Osteoblast (primary cell): ENCODE measurements at regions not wholly inside any gene's neighbourhood (a gene's known extent, or its start where the extent isn't known, plus 50 kb on each side); places are given as distances from the start of the nearest gene placed in this dataset.
A peak's percentile ranks its signal among the peaks of the same experiment; 100 is the strongest.

Source experiments
- DNase-seq: peaks from one replicate; pipeline ENCODE4 v3.0.0; 2011; ENCODE audit warnings: low spot score, mixed read lengths; ENCODE audit not compliant: insufficient read length; ENCODE audit errors: missing footprints
- H2AFZ ChIP-seq: 2 replicates; pipeline ENCODE4 v1.6.0; 2011; ENCODE audit warnings: mild to moderate bottlenecking, low read length
- H3K27ac ChIP-seq: 2 replicates; pipeline ENCODE4 v1.5.1; 2011; ENCODE audit warnings: mild to moderate bottlenecking, low read depth, low read length, moderate library complexity
- H3K27me3 ChIP-seq: 2 replicates; pipeline ENCODE4 v1.6.0; 2012; ENCODE audit warnings: mild to moderate bottlenecking, control low read depth, inconsistent platforms, low read length, moderate library complexity; ENCODE audit not compliant: insufficient read depth
- H3K36me3 ChIP-seq: 2 replicates; pipeline ENCODE4 v1.5.1; 2011; ENCODE audit warnings: mild to moderate bottlenecking, low read length, control low read depth, moderate library complexity; ENCODE audit not compliant: insufficient read depth
- H3K4me1 ChIP-seq: 2 replicates; pipeline ENCODE4 v1.5.1; 2011; ENCODE audit warnings: mild to moderate bottlenecking, low read length, control low read depth, moderate library complexity; ENCODE audit not compliant: insufficient read depth
- H3K4me2 ChIP-seq: 2 replicates; pipeline ENCODE4 v1.6.0; 2011; ENCODE audit warnings: mild to moderate bottlenecking, low read length; ENCODE audit not compliant: insufficient read depth
- H3K4me3 ChIP-seq: fragments of 200-600 bp; sonication (generic); 3 replicates; pipeline ENCODE4 v1.5.1; 2012; ENCODE audit warnings: mild to moderate bottlenecking, low read length, inconsistent platforms; ENCODE audit not compliant: insufficient read depth
- H3K79me2 ChIP-seq: 2 replicates; pipeline ENCODE4 v1.6.0; 2012; ENCODE audit warnings: mild to moderate bottlenecking, low read length, control low read depth, inconsistent platforms; ENCODE audit not compliant: insufficient read depth
- H3K9me3 ChIP-seq: 2 replicates; pipeline ENCODE4 v1.5.1; 2011; ENCODE audit warnings: low read depth, low read length, control low read depth
- H4K20me1 ChIP-seq: 2 replicates; pipeline ENCODE4 v1.6.0; 2012; ENCODE audit warnings: mild to moderate bottlenecking, low read length, control low read depth; ENCODE audit not compliant: insufficient read depth
- TF ChIP-seq, protein P1 (sequence below): IDR thresholded peaks from 2 replicates; pipeline ENCODE4 v1.5.1; 2011; ENCODE audit warnings: mild to moderate bottlenecking, low read depth, low read length, moderate library complexity; ENCODE audit errors: extremely low read depth

DNA sequence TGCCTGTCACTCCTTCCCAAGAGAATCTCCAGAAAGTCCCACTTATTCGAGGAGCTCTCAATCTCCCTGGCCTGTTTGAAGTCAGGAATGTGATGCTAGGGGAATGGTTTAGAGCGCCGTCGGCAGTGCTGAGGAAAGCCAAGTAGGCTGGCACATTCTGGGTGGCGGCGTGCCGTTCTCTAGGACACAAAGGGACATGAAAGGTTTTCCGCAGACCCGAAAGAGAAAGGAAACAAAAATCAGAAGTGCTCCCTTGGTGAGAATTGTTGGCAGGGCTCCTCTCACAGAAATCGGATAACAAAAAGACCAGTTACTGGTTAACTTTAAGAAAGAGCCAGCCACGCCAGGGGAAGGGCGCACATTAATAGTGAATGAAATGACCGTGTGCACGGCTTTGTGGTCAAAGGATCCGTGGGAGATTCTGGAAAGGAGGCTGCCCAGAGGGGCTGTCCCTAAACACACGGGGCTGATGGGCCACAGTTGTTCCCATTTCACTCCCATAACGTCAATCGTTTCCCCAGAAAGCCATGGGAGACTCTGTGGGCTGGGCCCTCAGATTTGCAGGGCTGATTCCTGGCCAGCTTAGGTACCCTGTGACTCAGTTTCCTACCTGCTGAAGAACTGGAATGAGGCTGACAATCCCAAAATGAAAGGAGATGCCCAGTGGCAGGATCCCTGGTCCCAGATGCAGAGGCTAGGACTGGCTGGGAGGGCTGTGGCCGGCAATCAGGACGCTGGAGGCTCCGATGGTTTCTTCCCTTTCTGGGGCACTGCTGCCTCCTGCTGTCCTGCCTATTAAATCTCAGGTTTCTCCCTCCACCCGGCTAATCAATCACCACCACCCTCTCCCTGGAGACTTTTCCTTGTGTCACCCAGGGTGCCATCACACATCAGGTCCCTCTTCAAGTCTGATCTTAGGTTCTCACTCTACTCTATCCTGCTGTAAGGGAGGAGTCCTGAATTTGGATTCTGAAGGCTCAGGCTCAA, 82.3 kb downstream of the RCN1 start:
- Histone ChIP-seq H3K4me2 (peak overlapping the region; percentile 99), H3K27me3 (peaks cover 9% of the 10 kb centered on the region), H4K20me1 (no peaks in the 10 kb centered on the region), H2AFZ (peak overlapping the region; percentile 93), H3K4me1 (peaks cover 8% of the 10 kb centered on the region), H3K4me3 (peak overlapping the region; percentile 71), H3K27ac (peak overlapping the region; percentile 3), H3K36me3 (no peaks in the 10 kb centered on the region), H3K9me3 (no peaks in the 10 kb centered on the region), H3K79me2 (no peaks in the 10 kb centered on the region)
- DNase-seq: peak; percentile 90
- TF ChIP-seq, protein P1, sequence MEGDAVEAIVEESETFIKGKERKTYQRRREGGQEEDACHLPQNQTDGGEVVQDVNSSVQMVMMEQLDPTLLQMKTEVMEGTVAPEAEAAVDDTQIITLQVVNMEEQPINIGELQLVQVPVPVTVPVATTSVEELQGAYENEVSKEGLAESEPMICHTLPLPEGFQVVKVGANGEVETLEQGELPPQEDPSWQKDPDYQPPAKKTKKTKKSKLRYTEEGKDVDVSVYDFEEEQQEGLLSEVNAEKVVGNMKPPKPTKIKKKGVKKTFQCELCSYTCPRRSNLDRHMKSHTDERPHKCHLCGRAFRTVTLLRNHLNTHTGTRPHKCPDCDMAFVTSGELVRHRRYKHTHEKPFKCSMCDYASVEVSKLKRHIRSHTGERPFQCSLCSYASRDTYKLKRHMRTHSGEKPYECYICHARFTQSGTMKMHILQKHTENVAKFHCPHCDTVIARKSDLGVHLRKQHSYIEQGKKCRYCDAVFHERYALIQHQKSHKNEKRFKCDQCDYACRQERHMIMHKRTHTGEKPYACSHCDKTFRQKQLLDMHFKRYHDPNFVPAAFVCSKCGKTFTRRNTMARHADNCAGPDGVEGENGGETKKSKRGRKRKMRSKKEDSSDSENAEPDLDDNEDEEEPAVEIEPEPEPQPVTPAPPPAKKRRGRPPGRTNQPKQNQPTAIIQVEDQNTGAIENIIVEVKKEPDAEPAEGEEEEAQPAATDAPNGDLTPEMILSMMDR: peak; percentile 87

DNA sequence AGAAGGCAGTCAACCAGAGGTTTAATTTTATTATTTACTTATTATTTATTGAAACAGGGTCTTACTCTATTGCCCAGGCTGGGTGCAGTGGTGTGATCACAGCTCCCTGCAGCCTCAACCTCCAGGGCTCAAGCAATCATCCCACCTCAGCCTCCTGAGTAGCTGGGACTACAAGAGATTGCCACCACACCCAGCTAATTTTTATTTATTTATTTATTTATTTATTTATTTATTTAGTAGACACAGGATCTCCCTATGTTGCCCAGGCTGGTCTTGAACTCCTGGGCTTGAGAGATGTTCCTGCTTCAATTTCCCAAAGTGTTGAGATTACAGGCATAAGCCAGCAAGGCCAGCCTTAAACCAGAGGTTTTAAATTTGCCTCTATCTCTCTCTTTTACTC, 83.1 kb downstream of the RCN1 start:
- peaks cover 8% of the 10 kb centered on the region for H3K4me1 ChIP-seq
- no peak for DNase-seq
- no peak overlapping the region for H3K27ac ChIP-seq
- no peaks in the 10 kb centered on the region for H3K9me3 ChIP-seq
- H3K36me3 ChIP-seq: no peaks in the 10 kb centered on the region
- peaks cover 14% of the 10 kb centered on the region for H3K27me3 ChIP-seq
- H2AFZ ChIP-seq: no peak overlapping the region
- TF ChIP-seq, protein P1: no peak
- H3K4me2 ChIP-seq: no peak overlapping the region
- H3K4me3 ChIP-seq: no peak overlapping the region
- no peaks in the 10 kb centered on the region for H3K79me2 ChIP-seq
- H4K20me1 ChIP-seq: no peaks in the 10 kb centered on the region

DNA sequence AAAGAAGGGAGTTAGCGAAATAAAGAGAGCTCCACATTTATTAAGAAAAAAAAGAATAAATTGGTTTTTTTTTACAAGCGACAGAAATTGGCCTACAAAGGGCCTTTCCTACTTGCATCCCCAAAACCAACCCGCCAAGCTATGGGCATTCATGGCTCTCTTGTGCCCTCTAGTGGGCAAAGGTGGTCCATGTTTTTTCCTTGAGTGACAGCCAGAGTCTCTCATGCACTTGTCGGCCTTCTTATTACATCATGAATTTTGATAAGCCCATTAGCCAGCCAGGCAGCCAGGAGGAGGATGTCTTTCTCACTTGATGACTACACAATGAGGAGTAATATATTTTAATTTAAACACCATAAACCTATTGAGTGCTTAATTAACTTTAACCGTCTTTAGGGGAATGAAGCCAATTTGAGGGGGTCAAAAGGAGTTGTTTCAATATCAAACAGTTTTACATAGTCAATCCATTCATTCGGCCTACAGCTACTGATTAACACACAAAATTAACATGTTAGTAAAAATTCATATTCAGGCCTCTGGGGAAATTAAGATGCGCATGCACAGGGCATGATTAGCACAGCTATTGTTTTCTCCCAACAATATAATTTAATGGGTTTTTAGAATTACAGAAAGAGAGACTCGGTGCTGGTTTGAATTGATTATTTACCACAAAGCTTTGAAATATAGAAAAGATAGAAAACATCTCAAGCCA, 85.5 kb downstream of the RCN1 start:
- H3K79me2 ChIP-seq: no peaks in the 10 kb centered on the region
- H3K27ac ChIP-seq: no peak overlapping the region
- H3K4me1 ChIP-seq: peaks cover 8% of the 10 kb centered on the region
- TF ChIP-seq, protein P1: peak; percentile 92
- no peaks in the 10 kb centered on the region for H4K20me1 ChIP-seq
- H3K9me3 ChIP-seq: no peaks in the 10 kb centered on the region
- H3K36me3 ChIP-seq: no peaks in the 10 kb centered on the region
- no peak overlapping the region for H2AFZ ChIP-seq
- no peak overlapping the region for H3K4me2 ChIP-seq
- no peak overlapping the region for H3K4me3 ChIP-seq
- H3K27me3 ChIP-seq: peaks cover 18% of the 10 kb centered on the region
- DNase-seq: peak; percentile 83

DNA sequence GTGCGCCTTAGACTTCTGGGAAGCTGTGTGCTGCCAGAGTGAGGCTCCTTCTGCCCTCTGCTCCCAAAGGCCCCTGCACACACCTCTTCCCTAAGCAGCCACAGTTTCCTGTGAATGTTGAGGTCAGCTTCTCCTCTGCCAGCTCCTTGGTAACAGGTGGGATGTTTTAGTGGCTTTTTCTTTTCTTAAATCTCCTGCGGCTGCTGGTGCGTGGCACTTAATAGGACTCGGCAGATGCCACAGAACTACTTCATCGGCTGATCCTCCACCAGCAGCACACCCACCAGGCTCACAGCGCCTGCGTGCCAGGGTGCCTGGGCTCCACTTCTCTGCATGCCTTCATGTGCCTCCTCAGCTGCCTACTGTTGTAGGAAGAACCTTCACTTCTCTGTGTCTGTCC, 87.8 kb downstream of the RCN1 start:
- Histone ChIP-seq H3K4me2 (no peak overlapping the region), H3K4me1 (no peaks in the 10 kb centered on the region), H4K20me1 (no peaks in the 10 kb centered on the region), H3K4me3 (no peak overlapping the region), H3K79me2 (no peaks in the 10 kb centered on the region), H2AFZ (no peak overlapping the region), H3K9me3 (no peaks in the 10 kb centered on the region), H3K36me3 (no peaks in the 10 kb centered on the region), H3K27me3 (peaks cover 33% of the 10 kb centered on the region), H3K27ac (no peak overlapping the region)
- DNase-seq: no peak
- TF ChIP-seq, protein P1: no peak
